ENCODE measurements at regions not wholly inside any gene's neighbourhood (a gene's known extent, or its start where the extent isn't known, plus 50 kb on each side); places are given as distances from the start of the nearest gene placed in this dataset.

DNA sequence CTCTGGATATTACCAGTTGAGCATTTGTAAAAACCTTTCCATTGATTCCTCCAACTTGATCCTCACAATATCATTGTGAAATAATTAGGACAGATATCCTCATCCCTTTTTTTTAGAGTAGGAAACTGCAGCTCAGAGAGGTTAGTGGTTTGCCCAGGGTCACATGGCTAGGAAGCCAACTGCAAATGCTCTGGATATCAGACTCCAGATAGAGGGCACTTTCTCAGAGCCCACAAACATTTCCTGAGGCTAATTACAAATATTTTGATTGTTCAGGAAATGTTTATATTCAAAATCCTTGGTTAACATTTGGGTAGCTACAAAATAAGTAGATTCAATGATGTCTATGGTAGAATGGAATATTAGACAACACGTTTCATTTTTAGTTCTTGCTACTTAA is 154.8 kb upstream of the DPYD start:
- DNase-seq: no peak
- Histone ChIP-seq H3K4me3 (no peak overlapping the region), H3K27me3 (no peaks in the 10 kb centered on the region), H3K4me1 (no peaks in the 10 kb centered on the region), H3K9me3 (no peaks in the 10 kb centered on the region), H3K27ac (no peak overlapping the region), H3K36me3 (ENCODE audit: low read depth, missing control alignments) (no peaks in the 10 kb centered on the region)
- 90 to 95% methylated on average over 1 of the region's 1 CpG for WGBS, 2 donors
- intact Hi-C loops (cut with DNase I; ENCODE audit: low total_unique reads): no loop called here
- TF ChIP-seq, protein P1, sequence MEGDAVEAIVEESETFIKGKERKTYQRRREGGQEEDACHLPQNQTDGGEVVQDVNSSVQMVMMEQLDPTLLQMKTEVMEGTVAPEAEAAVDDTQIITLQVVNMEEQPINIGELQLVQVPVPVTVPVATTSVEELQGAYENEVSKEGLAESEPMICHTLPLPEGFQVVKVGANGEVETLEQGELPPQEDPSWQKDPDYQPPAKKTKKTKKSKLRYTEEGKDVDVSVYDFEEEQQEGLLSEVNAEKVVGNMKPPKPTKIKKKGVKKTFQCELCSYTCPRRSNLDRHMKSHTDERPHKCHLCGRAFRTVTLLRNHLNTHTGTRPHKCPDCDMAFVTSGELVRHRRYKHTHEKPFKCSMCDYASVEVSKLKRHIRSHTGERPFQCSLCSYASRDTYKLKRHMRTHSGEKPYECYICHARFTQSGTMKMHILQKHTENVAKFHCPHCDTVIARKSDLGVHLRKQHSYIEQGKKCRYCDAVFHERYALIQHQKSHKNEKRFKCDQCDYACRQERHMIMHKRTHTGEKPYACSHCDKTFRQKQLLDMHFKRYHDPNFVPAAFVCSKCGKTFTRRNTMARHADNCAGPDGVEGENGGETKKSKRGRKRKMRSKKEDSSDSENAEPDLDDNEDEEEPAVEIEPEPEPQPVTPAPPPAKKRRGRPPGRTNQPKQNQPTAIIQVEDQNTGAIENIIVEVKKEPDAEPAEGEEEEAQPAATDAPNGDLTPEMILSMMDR (IDR thresholded peaks at IDR 0.05): no peak
- no peak for TF ChIP-seq POLR2A (IDR thresholded peaks at IDR 0.05)

GRCh38 chr1:98073823-98074222 is 153.0 kb upstream of the DPYD start:
- Histone ChIP-seq H3K36me3 (ENCODE audit: low read depth, missing control alignments) (no peaks in the 10 kb centered on the region), H3K9me3 (no peaks in the 10 kb centered on the region), H3K4me1 (no peaks in the 10 kb centered on the region), H3K4me3 (no peak overlapping the region), H3K27ac (no peak overlapping the region), H3K27me3 (no peaks in the 10 kb centered on the region)
- no peak for DNase-seq
- 77 to 79% methylated on average over 3 of the region's 3 CpGs for WGBS, 2 donors
- intact Hi-C loops (cut with DNase I; ENCODE audit: low total_unique reads): no loop called here
- no peak for TF ChIP-seq POLR2A (IDR thresholded peaks at IDR 0.05)
- TF ChIP-seq, protein P1 (IDR thresholded peaks at IDR 0.05): no peak

- DNase-seq: no peak
- Histone ChIP-seq H3K4me3 (no peak overlapping the region), H3K27ac (no peak overlapping the region), H3K9me3 (no peaks in the 10 kb centered on the region), H3K27me3 (no peaks in the 10 kb centered on the region), H3K4me1 (no peaks in the 10 kb centered on the region), H3K36me3 (ENCODE audit: low read depth, missing control alignments) (no peaks in the 10 kb centered on the region)
- 90 to 92% methylated on average over 3 of the region's 3 CpGs for WGBS, 2 donors
- intact Hi-C loops (cut with DNase I; ENCODE audit: low total_unique reads): no loop called here
- no peak for TF ChIP-seq POLR2A (IDR thresholded peaks at IDR 0.05)
- TF ChIP-seq, protein P1 (IDR thresholded peaks at IDR 0.05): no peak
These were observed 152.3 kb upstream of the DPYD start for GRCh38 chr1:98073106-98073505.

DNA sequence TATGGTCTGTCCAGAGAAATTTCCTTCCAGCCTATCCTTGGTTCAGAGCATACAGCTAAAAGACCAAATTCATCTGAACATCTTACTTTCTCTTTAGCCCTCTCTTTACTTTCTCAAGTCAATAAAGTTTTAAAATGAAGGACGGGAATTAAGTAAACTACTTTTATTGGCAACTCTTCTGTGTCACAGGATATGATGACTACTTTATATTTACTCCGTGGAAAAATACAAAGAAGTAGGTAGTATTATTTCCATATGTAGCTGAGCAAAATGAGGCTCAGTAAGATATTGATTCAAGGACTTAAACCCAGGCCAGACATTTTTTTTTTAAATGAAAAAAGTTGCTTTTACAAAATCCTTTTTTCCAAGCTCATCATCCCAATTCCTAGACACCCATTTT is 151.2 kb upstream of the DPYD start:
- Histone ChIP-seq H3K36me3 (ENCODE audit: low read depth, missing control alignments) (no peaks in the 10 kb centered on the region), H3K4me3 (no peak overlapping the region), H3K27me3 (no peaks in the 10 kb centered on the region), H3K4me1 (no peaks in the 10 kb centered on the region), H3K9me3 (no peaks in the 10 kb centered on the region), H3K27ac (no peak overlapping the region)
- intact Hi-C loops (cut with DNase I; ENCODE audit: low total_unique reads): no loop called here
- DNase-seq: no peak
- 82 to 87% methylated on average over 2 of the region's 2 CpGs for WGBS, 2 donors
- TF ChIP-seq, protein P1 (IDR thresholded peaks at IDR 0.05): no peak
- no peak for TF ChIP-seq POLR2A (IDR thresholded peaks at IDR 0.05)

DNA sequence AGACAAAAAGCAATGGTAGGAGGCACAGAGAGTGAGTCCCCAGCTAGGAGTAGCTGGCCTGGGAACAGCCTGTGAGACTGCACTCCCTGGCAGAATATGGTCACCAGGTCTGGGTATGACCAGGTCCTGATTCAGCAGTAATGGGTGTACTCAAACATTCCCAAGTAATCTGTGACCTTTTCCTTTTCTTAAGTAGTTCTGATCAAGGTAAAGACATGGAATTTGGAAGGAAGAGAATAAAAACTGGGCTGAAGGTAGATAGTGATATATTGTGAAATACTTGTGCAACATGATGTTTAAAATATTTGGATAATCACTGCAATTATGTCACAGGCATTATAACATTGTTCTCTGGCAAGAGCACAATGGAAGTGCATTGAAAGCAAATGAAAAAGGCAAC is 147.2 kb upstream of the DPYD start:
- TF ChIP-seq, protein P1 (IDR thresholded peaks at IDR 0.05): no peak
- TF ChIP-seq POLR2A (IDR thresholded peaks at IDR 0.05): no peak
- Histone ChIP-seq H3K27ac (no peak overlapping the region), H3K36me3 (ENCODE audit: low read depth, missing control alignments) (no peaks in the 10 kb centered on the region), H3K9me3 (no peaks in the 10 kb centered on the region), H3K27me3 (no peaks in the 10 kb centered on the region), H3K4me3 (no peak overlapping the region), H3K4me1 (no peaks in the 10 kb centered on the region)
- DNase-seq: no peak
- intact Hi-C loops (cut with DNase I; ENCODE audit: low total_unique reads): no loop called here
